Naive thymus-derived CD8-positive, alpha-beta T cell (primary cell): ENCODE measurements at regions not wholly inside any gene's neighbourhood (a gene's known extent, or its start where the extent isn't known, plus 50 kb on each side); places are given as distances from the start of the nearest gene placed in this dataset.
"Not testable (repeated sequence)": the region's sequence is repeated elsewhere in the genome, so short reads cannot be mapped to it uniquely, and the experiment has no call there.

Source experiments
- ATAC-seq, 2 donors: fragments of 150-1000 bp; cut with Tn5 transposase in 1 of 2; sonication (Bioruptor Pico), chemical (Tn5 transposase) in 1 of 2; 1 replicate in 1 of 2; 2 replicates in 1 of 2; pipeline ENCODE4 v1.10.0; 2021; ENCODE audit warnings: mild to moderate bottlenecking in 2 of 2, moderate library complexity in 2 of 2
- POLR2A ChIA-PET: fragments of 350-600 bp; sonication (Branson Sonifier 250); formaldehyde crosslinking; loops from one replicate; lab custom pipeline; 2021; ENCODE audit warnings: antibody characterized with exemption; lab: Charles Lee
- DNase-seq, 10 donors: peaks; one replicate each; pipeline versions ENCODE4 v3.0.0 to v3.0.0-alpha.2; 2020 to 2022
- H3K27ac Mint-ChIP-seq, 10 donors: one replicate each; pipeline ENCODE4 v1.8.0; 2020 to 2022; ENCODE audit warnings: mild to moderate bottlenecking in 10 of 10, mixed read lengths in 10 of 10, moderate library complexity in 4 of 10, inconsistent platforms in 1 of 10
- H3K27me3 Mint-ChIP-seq, 5 donors: one replicate each; pipeline ENCODE4 v1.8.0; 2021 to 2022; ENCODE audit warnings: mixed read lengths in 5 of 5
- H3K36me3 Mint-ChIP-seq, 3 donors: one replicate each; pipeline ENCODE4 v1.8.0; 2020 to 2022; ENCODE audit warnings: mixed read lengths in 3 of 3, mild to moderate bottlenecking in 2 of 3, inconsistent platforms in 1 of 3
- H3K4me1 Mint-ChIP-seq, 4 donors: one replicate each; pipeline ENCODE4 v1.8.0; 2021 to 2022; ENCODE audit warnings: mixed read lengths in 4 of 4
- H3K4me3 Mint-ChIP-seq, 10 donors: one replicate each; pipeline ENCODE4 v1.8.0; 2020 to 2022; ENCODE audit warnings: mild to moderate bottlenecking in 10 of 10, mixed read lengths in 10 of 10, moderate library complexity in 6 of 10, inconsistent platforms in 1 of 10
- H3K9me3 Mint-ChIP-seq, 9 donors: one replicate each; pipeline ENCODE4 v1.8.0; 2020 to 2022; ENCODE audit warnings: mixed read lengths in 9 of 9, mild to moderate bottlenecking in 3 of 9, inconsistent platforms in 1 of 9, moderate library complexity in 1 of 9

DNA sequence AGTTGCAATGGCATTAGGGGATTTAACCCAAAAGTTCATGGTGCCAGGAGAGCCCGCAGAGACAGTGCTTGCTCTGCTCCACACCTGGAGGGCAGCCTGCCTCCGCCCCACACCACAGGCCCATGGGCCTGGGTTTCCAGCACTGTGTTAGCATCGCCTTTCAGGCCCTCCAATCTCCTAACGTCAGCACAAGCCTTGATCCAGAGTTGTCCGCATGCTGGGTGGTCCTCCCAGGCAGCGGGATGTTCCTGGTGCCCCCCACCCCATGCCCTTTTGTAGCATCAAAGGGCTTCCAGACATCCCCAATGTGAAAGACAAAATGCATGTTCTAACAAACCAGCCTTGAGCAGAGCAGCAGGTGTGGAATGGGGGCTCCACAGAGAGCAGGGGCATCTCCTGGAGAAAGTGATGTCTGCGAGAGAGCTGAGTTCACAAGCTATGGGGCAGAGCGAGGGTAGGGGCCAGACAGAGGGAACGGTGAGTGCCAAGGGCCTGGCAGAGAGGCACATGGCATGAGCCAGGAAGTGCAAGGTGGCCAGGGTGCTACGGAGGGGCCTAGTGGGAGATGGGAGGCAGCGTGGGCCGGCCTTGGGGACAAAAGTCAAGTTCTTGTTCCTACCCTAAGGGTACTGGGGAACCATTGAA, 119.2 kb downstream of the CYP26B1 start:
- POLR2A ChIA-PET, result no interaction called here
- H3K27me3 Mint-ChIP-seq, result peaks cover 0 to 21% (median 8%) of the 10 kb centered on the region in 5 donors
- H3K4me3 Mint-ChIP-seq, result no peak overlapping the region
- H3K27ac Mint-ChIP-seq, result no peak overlapping the region
- no peaks in the 10 kb centered on the region for H3K4me1 Mint-ChIP-seq
- H3K36me3 Mint-ChIP-seq, result no peaks in the 10 kb centered on the region
- ATAC-seq (no peak), DNase-seq (no peak)
- peaks cover 0 to 2% (median 0%) of the 10 kb centered on the region in 9 donors for H3K9me3 Mint-ChIP-seq

DNA sequence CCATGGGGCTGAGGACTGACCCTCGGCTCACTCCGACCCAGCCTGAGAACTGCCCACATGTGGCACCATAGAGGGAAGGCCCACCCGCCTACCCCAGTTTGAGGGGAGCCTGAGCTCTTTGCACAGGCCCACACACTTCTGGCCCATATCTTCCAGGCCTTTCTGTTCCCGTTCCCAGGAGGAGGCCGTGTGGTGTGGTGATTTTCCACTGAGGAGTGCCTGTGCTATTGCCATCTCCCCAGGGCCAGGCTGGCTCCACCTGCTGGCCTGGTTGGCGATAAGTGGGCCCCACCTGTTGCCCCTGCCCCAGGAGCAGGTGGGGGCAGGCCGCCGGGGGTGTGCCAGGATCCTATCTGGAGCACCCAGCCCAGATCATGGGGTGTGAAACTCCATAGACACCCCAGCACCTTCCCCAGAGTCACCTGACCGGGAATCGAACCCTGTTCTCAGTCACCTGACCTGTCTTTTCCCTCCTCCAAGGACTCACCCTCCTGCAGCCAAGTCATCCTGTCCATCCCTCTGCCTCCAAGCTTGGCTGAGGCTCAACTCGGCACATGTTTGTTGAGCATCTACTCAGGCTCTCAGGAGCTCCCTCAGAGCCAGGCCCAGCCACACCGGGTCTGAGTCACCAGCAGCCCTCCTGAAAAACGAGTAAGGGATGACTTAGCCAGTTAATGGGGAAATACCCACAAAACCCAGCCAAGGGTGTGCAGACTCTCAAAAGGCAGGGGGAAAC, 120.1 kb downstream of the CYP26B1 start:
- ATAC-seq (no peak), DNase-seq (no peak)
- no peaks in the 10 kb centered on the region for H3K4me1 Mint-ChIP-seq
- peaks cover 0 to 2% (median 0%) of the 10 kb centered on the region in 9 donors for H3K9me3 Mint-ChIP-seq
- POLR2A ChIA-PET, result no interaction called here
- no peaks in the 10 kb centered on the region for H3K36me3 Mint-ChIP-seq
- peaks cover 0 to 22% (median 5%) of the 10 kb centered on the region in 5 donors for H3K27me3 Mint-ChIP-seq
- no peak overlapping the region for H3K27ac Mint-ChIP-seq
- H3K4me3 Mint-ChIP-seq, result no peak overlapping the region

DNA sequence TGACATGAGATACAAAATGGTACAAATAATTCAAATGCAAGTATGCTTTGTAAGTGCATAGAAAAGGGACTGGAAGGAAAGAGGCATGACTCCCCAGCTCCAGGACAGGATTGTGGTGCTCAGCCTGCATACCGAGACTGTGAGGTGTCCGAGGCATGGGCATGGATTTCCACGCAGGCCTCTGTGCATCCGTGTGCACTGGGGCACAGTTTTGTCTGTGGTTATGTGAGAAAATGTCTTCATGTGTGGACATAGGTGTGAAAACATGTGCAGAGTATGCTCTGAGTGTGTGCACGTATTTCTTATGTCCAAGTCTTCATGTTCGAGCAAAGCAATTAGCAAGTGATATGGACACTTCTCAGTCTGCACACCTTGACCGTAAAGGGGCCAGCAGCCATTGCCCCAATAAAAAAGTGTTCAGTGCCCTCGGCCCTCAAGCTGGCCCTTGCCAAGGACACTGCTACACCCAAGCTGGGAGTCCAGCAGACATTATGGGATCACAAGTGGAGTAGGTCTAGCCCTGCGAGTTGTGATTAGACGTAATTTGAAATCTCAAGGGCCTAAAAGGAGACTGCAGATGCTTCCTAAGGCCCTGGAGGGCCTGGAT, 120.7 kb downstream of the CYP26B1 start:
- Mint-ChIP-seq H3K9me3 (peaks cover 0 to 4% (median 0%) of the 10 kb centered on the region in 9 donors), H3K27me3 (peaks cover 0 to 29% (median 8%) of the 10 kb centered on the region in 5 donors), H3K27ac (no peak overlapping the region), H3K36me3 (no peaks in the 10 kb centered on the region), H3K4me3 (no peak overlapping the region), H3K4me1 (no peaks in the 10 kb centered on the region)
- DNase-seq (no peak), ATAC-seq (no peak)
- POLR2A ChIA-PET, result no interaction called here

DNA sequence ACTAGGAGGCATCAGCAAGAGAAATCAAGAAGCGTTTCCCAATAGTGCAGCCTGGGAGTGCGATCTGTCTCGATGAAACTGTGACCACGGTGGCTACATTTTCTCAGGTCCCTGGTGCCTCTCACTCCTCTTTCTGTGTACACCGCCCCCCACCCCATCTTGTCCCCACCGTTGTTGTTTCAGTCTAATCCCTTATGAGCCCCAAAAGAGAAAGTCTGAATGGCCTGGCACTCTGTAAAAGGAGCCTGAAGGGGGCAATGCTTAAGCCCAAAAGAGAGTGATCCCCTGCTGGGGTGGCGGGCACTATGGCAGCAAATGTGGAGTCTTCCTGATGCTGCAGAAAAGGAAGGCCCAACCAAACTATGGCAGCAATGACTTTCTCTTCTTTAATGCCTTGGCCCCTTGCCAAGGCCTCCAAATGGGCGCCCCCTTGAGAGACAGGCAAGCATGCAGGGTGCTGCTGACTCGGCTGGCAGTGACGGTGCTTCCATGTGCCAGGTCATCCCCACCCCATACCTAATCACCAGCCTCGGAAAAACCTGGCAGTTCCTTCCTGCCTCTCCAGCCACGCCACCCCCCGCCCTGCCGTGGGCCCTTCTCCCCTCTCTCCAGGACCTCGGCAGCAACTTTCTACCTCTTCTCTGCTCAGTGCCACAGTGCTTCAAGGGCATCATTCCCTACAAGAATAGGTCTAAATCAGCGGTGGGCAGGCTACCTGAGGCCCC, 123.0 kb downstream of the CYP26B1 start:
- POLR2A ChIA-PET, result no interaction called here
- no peak for DNase-seq
- no peak overlapping the region for H3K4me3 Mint-ChIP-seq
- peaks cover 0 to 4% (median 0%) of the 10 kb centered on the region in 9 donors for H3K9me3 Mint-ChIP-seq
- ATAC-seq, result no peak
- H3K4me1 Mint-ChIP-seq, result no peaks in the 10 kb centered on the region
- H3K36me3 Mint-ChIP-seq, result no peaks in the 10 kb centered on the region
- peaks cover 0 to 30% (median 8%) of the 10 kb centered on the region in 5 donors for H3K27me3 Mint-ChIP-seq
- peak overlapping the region in 1 of 10 donors; percentile 68 for H3K27ac Mint-ChIP-seq

DNA sequence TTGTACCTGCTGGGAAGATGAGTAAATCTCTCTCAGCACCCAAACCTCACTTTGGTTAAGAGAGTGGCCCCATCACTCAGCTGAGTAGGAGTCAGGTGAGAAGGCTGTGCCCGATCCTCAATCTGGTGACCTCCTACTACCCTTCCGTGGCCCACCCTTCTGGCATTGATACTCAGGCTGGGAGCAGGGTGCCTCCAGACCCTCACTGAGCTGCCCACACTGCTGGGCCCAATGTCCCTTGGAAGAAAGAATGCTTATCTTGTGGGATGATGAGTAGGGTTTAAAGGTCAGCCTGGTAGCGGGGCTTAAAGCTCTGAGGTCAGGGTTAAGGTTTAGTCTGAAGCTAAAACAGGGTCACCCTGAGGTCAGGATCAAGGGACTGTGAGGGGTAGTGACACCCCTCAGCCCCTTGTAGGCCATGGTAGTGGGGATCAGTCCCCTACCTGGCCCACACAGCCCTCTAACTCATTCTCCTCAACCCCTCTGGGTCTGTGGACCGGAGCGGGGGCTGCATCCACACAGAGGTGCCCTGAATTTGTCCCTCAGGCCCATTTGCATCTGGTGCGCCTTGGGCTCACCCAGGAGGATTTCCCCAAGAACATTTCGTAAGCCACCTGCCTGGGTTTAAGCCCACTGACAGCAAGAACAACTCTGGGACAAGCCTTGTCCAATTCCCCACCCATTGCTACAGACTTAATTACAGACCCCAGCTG, 123.8 kb downstream of the CYP26B1 start:
- Mint-ChIP-seq H3K4me1 (no peaks in the 10 kb centered on the region), H3K27ac (peak overlapping the region in 1 of 10 donors; percentile 30), H3K9me3 (peaks cover 0 to 4% (median 0%) of the 10 kb centered on the region in 9 donors), H3K27me3 (peaks cover 0 to 30% (median 8%) of the 10 kb centered on the region in 5 donors), H3K4me3 (no peak overlapping the region), H3K36me3 (no peaks in the 10 kb centered on the region)
- no peak for ATAC-seq
- POLR2A ChIA-PET, result no interaction called here
- no peak for DNase-seq

DNA sequence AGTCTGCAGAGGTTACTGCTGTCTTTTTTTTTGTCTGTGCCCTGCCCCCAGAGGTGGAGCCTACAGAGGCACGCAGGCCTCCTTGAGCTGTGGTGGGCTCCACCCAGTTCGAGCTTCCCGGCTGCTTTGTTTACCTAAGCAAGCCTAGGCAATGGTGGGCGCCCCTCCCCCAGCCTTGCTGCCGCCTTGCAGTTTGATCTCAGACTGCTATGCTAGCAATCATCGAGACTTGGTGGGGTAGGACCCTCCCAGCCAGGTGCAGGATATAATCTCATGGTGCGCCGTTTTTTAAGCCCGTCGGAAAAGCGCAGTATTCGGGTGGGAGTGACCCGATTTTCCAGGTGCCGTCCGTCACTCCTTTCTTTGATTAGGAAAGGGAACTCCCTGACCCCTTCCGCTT, 126.3 kb downstream of the CYP26B1 start:
- H3K9me3 Mint-ChIP-seq, H3K36me3 Mint-ChIP-seq, H3K27ac Mint-ChIP-seq, ATAC-seq, H3K4me1 Mint-ChIP-seq, POLR2A ChIA-PET, H3K4me3 Mint-ChIP-seq: not testable (repeated sequence)
- DNase-seq, result peak in 1 of 10 donors; percentile 7
- peaks cover 0 to 30% (median 8%) of the 10 kb centered on the region in 5 donors for H3K27me3 Mint-ChIP-seq

DNA sequence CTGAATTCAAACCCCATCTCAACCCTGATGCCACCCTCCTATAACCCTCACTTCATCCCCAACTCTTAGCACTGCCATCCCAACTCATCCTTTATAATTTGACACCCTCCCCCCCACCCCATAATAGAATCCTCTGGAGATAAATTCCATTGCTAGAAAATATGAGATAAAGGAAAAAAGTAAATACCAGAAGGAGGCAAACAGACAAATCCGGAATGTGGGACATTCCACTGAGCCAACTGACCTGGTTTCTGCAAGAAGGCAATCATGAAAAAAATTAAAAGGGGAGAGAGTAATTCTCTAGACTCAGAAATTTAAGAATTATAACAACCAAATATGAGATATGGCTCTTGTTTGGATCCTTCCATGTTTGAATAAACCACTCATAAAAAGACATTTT, 132.4 kb downstream of the CYP26B1 start:
- Mint-ChIP-seq H3K4me1 (no peaks in the 10 kb centered on the region), H3K27me3 (peaks cover 0 to 9% (median 6%) of the 10 kb centered on the region in 5 donors), H3K36me3 (no peaks in the 10 kb centered on the region), H3K27ac (no peak overlapping the region), H3K9me3 (peaks cover 0 to 4% (median 0%) of the 10 kb centered on the region in 9 donors), H3K4me3 (no peak overlapping the region)
- DNase-seq (no peak), ATAC-seq (no peak)
- POLR2A ChIA-PET, result no interaction called here

DNA sequence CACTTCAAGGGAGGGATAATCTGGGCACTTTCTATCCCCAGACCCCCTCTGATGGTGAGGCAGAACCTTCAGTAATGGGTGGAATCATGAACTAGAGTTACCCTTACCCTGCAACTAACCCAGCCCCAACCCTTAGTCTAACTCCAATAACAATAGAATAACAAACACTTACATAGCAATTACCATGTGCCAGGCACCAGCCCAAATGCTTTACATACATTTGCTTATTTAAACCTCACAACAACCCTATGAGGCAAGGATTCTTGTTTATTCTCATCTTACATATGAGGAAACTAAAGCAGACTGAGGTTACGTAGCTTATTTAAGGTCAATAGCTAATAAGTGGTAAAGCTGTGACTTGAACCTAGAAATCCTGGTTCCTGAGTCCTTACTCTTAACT, 132.8 kb downstream of the CYP26B1 start:
- POLR2A ChIA-PET, result no interaction called here
- DNase-seq (peak in 1 of 10 donors; percentile 4), ATAC-seq (no peak)
- no peaks in the 10 kb centered on the region for H3K4me1 Mint-ChIP-seq
- H3K36me3 Mint-ChIP-seq, result no peaks in the 10 kb centered on the region
- no peak overlapping the region for H3K27ac Mint-ChIP-seq
- H3K27me3 Mint-ChIP-seq, result peaks cover 0 to 11% (median 6%) of the 10 kb centered on the region in 5 donors
- peaks cover 0 to 4% (median 0%) of the 10 kb centered on the region in 9 donors for H3K9me3 Mint-ChIP-seq
- no peak overlapping the region for H3K4me3 Mint-ChIP-seq

DNA sequence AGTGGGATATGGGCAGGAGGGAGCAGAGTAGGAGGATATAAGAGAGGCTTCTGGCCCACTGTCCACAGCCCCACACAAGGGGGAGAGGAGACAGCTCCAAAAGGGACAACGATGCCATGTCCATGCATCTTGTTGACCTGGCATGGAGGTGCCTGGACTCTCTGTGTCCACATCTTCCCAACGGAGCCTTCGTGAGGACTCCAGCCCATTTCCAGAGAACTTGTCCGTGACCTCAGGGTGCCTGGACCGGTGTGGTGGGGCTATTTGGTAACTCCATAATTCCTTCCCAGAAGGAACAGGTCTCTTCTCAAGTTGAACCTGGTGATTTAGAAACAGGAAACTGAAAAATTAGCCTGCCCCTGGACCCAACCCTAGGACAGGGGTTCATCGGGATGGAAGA, 133.9 kb downstream of the CYP26B1 start:
- peak in 1 of 10 donors; percentile 5 for DNase-seq
- Mint-ChIP-seq H3K27ac (no peak overlapping the region), H3K4me3 (no peak overlapping the region), H3K9me3 (peaks cover 0 to 4% (median 0%) of the 10 kb centered on the region in 9 donors), H3K27me3 (peaks cover 0 to 11% (median 6%) of the 10 kb centered on the region in 5 donors), H3K4me1 (no peaks in the 10 kb centered on the region), H3K36me3 (no peaks in the 10 kb centered on the region)
- POLR2A ChIA-PET, result no interaction called here
- no peak for ATAC-seq

DNA sequence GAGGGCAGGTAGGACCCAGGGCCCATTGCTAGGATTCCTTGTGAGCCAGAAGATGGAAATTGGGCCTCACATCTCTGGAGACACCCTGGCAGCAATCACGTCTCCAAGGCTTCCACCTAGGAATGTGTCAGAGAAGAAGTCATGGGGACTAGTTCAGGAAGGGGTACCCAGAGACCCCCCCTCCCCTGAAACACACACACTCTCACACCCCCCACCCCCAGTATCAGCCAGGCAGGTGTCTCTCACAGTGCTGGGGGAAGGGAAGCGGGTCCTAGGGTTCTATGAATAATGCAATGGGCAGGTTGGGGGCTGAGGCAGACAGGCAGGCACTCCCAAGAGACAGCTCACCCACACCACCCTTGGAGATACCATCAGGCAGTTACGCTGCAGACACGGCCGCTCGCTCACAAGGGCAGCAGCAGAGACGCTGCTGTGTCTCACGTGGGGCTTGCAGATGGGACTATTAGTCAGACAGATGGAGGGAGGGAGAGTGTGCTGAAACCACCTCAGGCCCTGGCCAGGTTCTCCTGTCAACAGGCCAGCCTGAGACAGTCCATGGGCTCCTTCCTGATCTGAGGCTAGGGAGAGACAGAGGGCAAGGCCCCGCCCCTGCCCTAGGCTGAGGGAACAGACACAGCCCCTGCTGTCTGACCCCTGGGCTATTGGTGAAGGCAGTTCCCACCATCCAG, 134.6 kb downstream of the CYP26B1 start:
- ATAC-seq, result no peak
- POLR2A ChIA-PET, result no interaction called here
- Mint-ChIP-seq H3K4me1 (no peaks in the 10 kb centered on the region), H3K36me3 (no peaks in the 10 kb centered on the region), H3K4me3 (no peak overlapping the region), H3K27ac (no peak overlapping the region), H3K9me3 (peaks cover 0 to 4% (median 0%) of the 10 kb centered on the region in 9 donors), H3K27me3 (peaks cover 0 to 11% (median 6%) of the 10 kb centered on the region in 5 donors)
- no peak for DNase-seq

DNA sequence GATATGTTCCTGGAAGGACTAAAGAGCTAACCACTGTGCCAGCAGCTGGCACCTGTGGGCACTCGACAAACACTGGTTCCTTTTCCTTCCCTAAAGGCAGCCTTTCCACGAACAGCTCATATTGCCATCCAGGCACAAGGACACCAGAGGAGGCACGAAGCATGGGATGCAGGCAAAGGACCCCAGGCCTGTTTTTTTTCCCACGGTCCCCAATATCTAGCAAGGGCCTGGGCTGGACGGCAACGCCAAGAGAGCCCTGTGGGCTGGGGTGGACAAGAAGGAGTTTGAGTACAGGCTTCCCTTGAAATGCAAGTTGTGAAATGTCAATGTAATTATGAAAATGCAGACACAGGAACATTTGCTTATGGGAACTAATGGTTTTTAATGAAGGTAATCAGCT, 135.9 kb downstream of the CYP26B1 start:
- Mint-ChIP-seq H3K4me1 (no peaks in the 10 kb centered on the region), H3K4me3 (no peak overlapping the region), H3K27me3 (peaks cover 0 to 11% (median 6%) of the 10 kb centered on the region in 5 donors), H3K36me3 (no peaks in the 10 kb centered on the region), H3K9me3 (peaks cover 0 to 4% (median 0%) of the 10 kb centered on the region in 9 donors), H3K27ac (no peak overlapping the region)
- ATAC-seq, result no peak
- POLR2A ChIA-PET, result no interaction called here
- DNase-seq, result no peak

DNA sequence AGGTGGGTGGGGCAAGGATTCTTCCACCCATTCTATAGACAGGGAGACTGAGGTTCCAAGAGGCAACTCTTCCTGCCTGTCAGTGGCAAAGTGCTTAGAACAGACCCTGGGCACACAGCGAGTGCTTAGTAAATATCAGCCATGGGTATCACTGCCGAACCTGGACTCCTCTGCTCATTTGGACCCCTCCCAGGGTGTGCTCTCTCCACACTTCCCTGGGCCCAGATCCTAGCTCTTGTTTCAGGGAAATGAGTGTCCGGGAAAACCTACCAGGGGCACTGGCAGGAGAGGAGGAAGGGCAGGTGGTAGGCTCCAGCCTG, 136.3 kb downstream of the CYP26B1 start:
- DNase-seq (no peak), ATAC-seq (no peak)
- POLR2A ChIA-PET, result no interaction called here
- Mint-ChIP-seq H3K27me3 (peaks cover 0 to 11% (median 6%) of the 10 kb centered on the region in 5 donors), H3K9me3 (peaks cover 0 to 4% (median 0%) of the 10 kb centered on the region in 9 donors), H3K36me3 (no peaks in the 10 kb centered on the region), H3K27ac (no peak overlapping the region), H3K4me3 (no peak overlapping the region), H3K4me1 (no peaks in the 10 kb centered on the region)
